HEK293 (cell line): ENCODE measurements at regions not wholly inside any gene's neighbourhood (a gene's known extent, or its start where the extent isn't known, plus 50 kb on each side); places are given as distances from the start of the nearest gene placed in this dataset.
A peak's percentile ranks its signal among the peaks of the same experiment; 100 is the strongest.

ENCODE experiments used
- CTCF ChIA-PET: fragments of 350-600 bp; formaldehyde crosslinking; extraction: SDS; loops from one replicate; lab custom pipeline; 2021; ENCODE audit warnings: antibody characterized with exemption; lab: Yijun Ruan, JAX
- POLR2A ChIA-PET: fragments of 300-600 bp; formaldehyde crosslinking; extraction: SDS; loops from one replicate; lab custom pipeline; 2020; ENCODE audit warnings: antibody characterized with exemption, inconsistent platforms; lab: Yijun Ruan, JAX
- H3K27ac ChIP-seq: fragments of 200-500 bp; sonication (Bioruptor generic); 2 replicates; pipeline ENCODE4 v1.5.1; 2014; ENCODE audit warnings: low read depth, low read length, control low read depth, inconsistent platforms; ENCODE audit errors: extremely low read depth
- H3K36me3 ChIP-seq, 2 experiments: fragments of 200-500 bp in 1 of 2; sonication (Bioruptor generic) in 1 of 2; 1 replicate in 1 of 2; 2 replicates in 1 of 2; pipeline ENCODE4 v1.5.1; 2014 to 2017; ENCODE audit warnings: inconsistent platforms in 2 of 2, low read length in 2 of 2; ENCODE audit not compliant: control insufficient read depth in 2 of 2, insufficient read depth in 1 of 2
- H3K4me1 ChIP-seq: fragments of 200-500 bp; sonication (Bioruptor generic); 2 replicates; pipeline ENCODE4 v1.5.1; 2014; ENCODE audit warnings: mild to moderate bottlenecking, low read length, inconsistent platforms; ENCODE audit not compliant: control insufficient read depth, insufficient read depth
- H3K4me3 ChIP-seq: 2 replicates; pipeline ENCODE4 v1.5.1; 2011; ENCODE audit warnings: low read depth, mild to moderate bottlenecking, control low read depth, low read length, moderate library complexity
- H3K9me3 ChIP-seq: fragments of 200-500 bp; sonication (Bioruptor generic); 2 replicates; pipeline ENCODE4 v1.5.1; 2014; ENCODE audit warnings: low read depth, low read length, inconsistent platforms; ENCODE audit not compliant: control insufficient read depth, insufficient read depth
- BCL6B ChIP-seq: fragments of 450-650 bp; formaldehyde crosslinking; IDR thresholded peaks from 2 replicates; pipeline ENCODE4 v1.5.1; 2017; ENCODE audit warnings: missing biosample characterization, missing genetic modification characterization
- RBAK ChIP-seq: fragments of 450-650 bp; formaldehyde crosslinking; IDR thresholded peaks from 2 replicates; pipeline ENCODE4 v1.5.1; 2016; ENCODE audit warnings: missing biosample characterization, missing genetic modification characterization
- REPIN1 ChIP-seq: fragments of 450-650 bp; formaldehyde crosslinking; IDR thresholded peaks from 2 replicates; pipeline ENCODE4 v1.5.1; 2017; ENCODE audit warnings: missing biosample characterization, missing genetic modification characterization, low read depth
- ZBTB20 ChIP-seq: fragments of 450-650 bp; formaldehyde crosslinking; IDR thresholded peaks from 2 replicates; pipeline ENCODE4 v1.5.1; 2016; ENCODE audit warnings: missing biosample characterization, missing genetic modification characterization
- ZBTB44 ChIP-seq: fragments of 450-650 bp; IDR thresholded peaks from 2 replicates; pipeline ENCODE4 v1.5.1; 2018; ENCODE audit warnings: missing biosample characterization, mild to moderate bottlenecking, missing genetic modification characterization
- ZFHX2 ChIP-seq: fragments of 450-650 bp; formaldehyde crosslinking; conservative IDR thresholded peaks from 2 replicates; pipeline ENCODE4 v1.5.1; 2016; ENCODE audit warnings: missing biosample characterization, missing genetic modification characterization
- ZNF155 ChIP-seq: fragments of 450-650 bp; formaldehyde crosslinking; IDR thresholded peaks from 2 replicates; pipeline ENCODE4 v1.5.1; 2016; ENCODE audit warnings: missing biosample characterization, missing genetic modification characterization
- ZNF23 ChIP-seq: fragments of 450-650 bp; formaldehyde crosslinking; IDR thresholded peaks from 2 replicates; pipeline ENCODE4 v1.5.1; 2016; ENCODE audit warnings: missing biosample characterization, missing genetic modification characterization, borderline replicate concordance
- ZNF391 ChIP-seq: fragments of 450-650 bp; formaldehyde crosslinking; IDR thresholded peaks from 2 replicates; pipeline ENCODE4 v1.5.1; 2016; ENCODE audit warnings: low read depth, missing biosample characterization, missing genetic modification characterization, borderline replicate concordance
- ZNF777 ChIP-seq: fragments of 450-650 bp; formaldehyde crosslinking; IDR thresholded peaks from 2 replicates; pipeline ENCODE4 v1.5.1; 2017; ENCODE audit warnings: missing biosample characterization, missing genetic modification characterization, borderline replicate concordance
- TF ChIP-seq, protein P1 (sequence below): fragments of 450-650 bp; formaldehyde crosslinking; IDR thresholded peaks from 2 replicates; pipeline ENCODE4 v1.5.1; 2016; ENCODE audit warnings: missing biosample characterization, missing genetic modification characterization, borderline replicate concordance
- TF ChIP-seq, protein P2 (sequence below): fragments of 450-650 bp; formaldehyde crosslinking; IDR thresholded peaks from 2 replicates; pipeline ENCODE4 v1.5.1; 2016; ENCODE audit warnings: missing biosample characterization, missing genetic modification characterization
- TF ChIP-seq, protein P3 (sequence below): fragments of 450-650 bp; formaldehyde crosslinking; IDR thresholded peaks from 2 replicates; pipeline ENCODE4 v1.5.1; 2016; ENCODE audit warnings: missing biosample characterization, missing genetic modification characterization, low read depth

- no peak overlapping the region for H3K4me3 ChIP-seq
- TF ChIP-seq ZBTB20 (no peak), ZNF155 (tag by site-specific recombination) (no peak), ZNF391 (no peak), ZNF23 (tag by site-specific recombination) (no peak), ZBTB44 (tag by site-specific recombination) (no peak), RBAK (tag by site-specific recombination) (no peak)
- TF ChIP-seq, protein P1, sequence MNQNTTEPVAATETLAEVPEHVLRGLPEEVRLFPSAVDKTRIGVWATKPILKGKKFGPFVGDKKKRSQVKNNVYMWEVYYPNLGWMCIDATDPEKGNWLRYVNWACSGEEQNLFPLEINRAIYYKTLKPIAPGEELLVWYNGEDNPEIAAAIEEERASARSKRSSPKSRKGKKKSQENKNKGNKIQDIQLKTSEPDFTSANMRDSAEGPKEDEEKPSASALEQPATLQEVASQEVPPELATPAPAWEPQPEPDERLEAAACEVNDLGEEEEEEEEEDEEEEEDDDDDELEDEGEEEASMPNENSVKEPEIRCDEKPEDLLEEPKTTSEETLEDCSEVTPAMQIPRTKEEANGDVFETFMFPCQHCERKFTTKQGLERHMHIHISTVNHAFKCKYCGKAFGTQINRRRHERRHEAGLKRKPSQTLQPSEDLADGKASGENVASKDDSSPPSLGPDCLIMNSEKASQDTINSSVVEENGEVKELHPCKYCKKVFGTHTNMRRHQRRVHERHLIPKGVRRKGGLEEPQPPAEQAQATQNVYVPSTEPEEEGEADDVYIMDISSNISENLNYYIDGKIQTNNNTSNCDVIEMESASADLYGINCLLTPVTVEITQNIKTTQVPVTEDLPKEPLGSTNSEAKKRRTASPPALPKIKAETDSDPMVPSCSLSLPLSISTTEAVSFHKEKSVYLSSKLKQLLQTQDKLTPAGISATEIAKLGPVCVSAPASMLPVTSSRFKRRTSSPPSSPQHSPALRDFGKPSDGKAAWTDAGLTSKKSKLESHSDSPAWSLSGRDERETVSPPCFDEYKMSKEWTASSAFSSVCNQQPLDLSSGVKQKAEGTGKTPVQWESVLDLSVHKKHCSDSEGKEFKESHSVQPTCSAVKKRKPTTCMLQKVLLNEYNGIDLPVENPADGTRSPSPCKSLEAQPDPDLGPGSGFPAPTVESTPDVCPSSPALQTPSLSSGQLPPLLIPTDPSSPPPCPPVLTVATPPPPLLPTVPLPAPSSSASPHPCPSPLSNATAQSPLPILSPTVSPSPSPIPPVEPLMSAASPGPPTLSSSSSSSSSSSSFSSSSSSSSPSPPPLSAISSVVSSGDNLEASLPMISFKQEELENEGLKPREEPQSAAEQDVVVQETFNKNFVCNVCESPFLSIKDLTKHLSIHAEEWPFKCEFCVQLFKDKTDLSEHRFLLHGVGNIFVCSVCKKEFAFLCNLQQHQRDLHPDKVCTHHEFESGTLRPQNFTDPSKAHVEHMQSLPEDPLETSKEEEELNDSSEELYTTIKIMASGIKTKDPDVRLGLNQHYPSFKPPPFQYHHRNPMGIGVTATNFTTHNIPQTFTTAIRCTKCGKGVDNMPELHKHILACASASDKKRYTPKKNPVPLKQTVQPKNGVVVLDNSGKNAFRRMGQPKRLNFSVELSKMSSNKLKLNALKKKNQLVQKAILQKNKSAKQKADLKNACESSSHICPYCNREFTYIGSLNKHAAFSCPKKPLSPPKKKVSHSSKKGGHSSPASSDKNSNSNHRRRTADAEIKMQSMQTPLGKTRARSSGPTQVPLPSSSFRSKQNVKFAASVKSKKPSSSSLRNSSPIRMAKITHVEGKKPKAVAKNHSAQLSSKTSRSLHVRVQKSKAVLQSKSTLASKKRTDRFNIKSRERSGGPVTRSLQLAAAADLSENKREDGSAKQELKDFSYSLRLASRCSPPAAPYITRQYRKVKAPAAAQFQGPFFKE (tag by site-specific recombination), result no peak
- no peaks in the 10 kb centered on the region for H3K9me3 ChIP-seq
- H3K36me3 ChIP-seq, result no peaks in the 10 kb centered on the region
- ChIA-PET POLR2A (no interaction called here), CTCF (interaction anchor here (0.7 kb wide), 1 partner anchor 55 kb away, joined by 4 read pairs; no protein-coding TSS in a partner anchor)
- H3K27ac ChIP-seq, result no peak overlapping the region
- no peaks in the 10 kb centered on the region for H3K4me1 ChIP-seq
These were observed 92.6 kb upstream of the PRKD1 start for GRCh38 chr14:30020271-30020670.

DNA sequence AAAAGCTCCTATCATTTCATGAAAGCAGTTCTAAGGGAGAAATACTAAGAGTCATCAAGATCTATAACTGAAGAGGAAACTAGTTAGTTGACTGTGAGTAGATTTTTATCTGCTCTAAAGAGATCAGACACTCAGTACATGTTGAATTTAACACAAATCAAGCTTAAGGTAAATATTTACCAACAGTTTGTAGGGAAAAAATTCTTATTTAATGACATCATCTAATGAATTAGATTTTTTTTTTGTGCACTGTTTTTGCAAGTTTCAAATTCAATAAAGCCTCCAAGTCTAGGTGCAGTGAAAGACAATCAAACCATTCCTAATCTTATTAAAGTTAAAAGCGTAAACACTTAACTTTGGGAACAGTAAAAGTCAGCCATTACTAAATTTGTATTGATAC is 93.0 kb upstream of the PRKD1 start:
- H3K4me1 ChIP-seq, result no peaks in the 10 kb centered on the region
- TF ChIP-seq ZFHX2 (tag by site-specific recombination), result no peak
- TF ChIP-seq, protein P2, sequence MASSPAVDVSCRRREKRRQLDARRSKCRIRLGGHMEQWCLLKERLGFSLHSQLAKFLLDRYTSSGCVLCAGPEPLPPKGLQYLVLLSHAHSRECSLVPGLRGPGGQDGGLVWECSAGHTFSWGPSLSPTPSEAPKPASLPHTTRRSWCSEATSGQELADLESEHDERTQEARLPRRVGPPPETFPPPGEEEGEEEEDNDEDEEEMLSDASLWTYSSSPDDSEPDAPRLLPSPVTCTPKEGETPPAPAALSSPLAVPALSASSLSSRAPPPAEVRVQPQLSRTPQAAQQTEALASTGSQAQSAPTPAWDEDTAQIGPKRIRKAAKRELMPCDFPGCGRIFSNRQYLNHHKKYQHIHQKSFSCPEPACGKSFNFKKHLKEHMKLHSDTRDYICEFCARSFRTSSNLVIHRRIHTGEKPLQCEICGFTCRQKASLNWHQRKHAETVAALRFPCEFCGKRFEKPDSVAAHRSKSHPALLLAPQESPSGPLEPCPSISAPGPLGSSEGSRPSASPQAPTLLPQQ, result no peak
- TF ChIP-seq, protein P3, sequence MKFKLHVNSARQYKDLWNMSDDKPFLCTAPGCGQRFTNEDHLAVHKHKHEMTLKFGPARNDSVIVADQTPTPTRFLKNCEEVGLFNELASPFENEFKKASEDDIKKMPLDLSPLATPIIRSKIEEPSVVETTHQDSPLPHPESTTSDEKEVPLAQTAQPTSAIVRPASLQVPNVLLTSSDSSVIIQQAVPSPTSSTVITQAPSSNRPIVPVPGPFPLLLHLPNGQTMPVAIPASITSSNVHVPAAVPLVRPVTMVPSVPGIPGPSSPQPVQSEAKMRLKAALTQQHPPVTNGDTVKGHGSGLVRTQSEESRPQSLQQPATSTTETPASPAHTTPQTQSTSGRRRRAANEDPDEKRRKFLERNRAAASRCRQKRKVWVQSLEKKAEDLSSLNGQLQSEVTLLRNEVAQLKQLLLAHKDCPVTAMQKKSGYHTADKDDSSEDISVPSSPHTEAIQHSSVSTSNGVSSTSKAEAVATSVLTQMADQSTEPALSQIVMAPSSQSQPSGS, result peak; percentile 76
- TF ChIP-seq REPIN1 (tag by site-specific recombination), result no peak
- TF ChIP-seq BCL6B, result no peak
- TF ChIP-seq ZNF777 (tag by site-specific recombination), result no peak
- H3K27ac ChIP-seq, result no peak overlapping the region
- no peaks in the 10 kb centered on the region for H3K9me3 ChIP-seq
- H3K4me3 ChIP-seq, result no peak overlapping the region
- CTCF ChIA-PET, result interaction anchor here (0.7 kb wide), 1 partner anchor 55 kb away, joined by 4 read pairs; no protein-coding TSS in a partner anchor
- POLR2A ChIA-PET, result no interaction called here
- H3K36me3 ChIP-seq, result no peaks in the 10 kb centered on the region
